ENCODE measurements at regions not wholly inside any gene's neighbourhood (a gene's known extent, or its start where the extent isn't known, plus 50 kb on each side); places are given as distances from the start of the nearest gene placed in this dataset.

DNA sequence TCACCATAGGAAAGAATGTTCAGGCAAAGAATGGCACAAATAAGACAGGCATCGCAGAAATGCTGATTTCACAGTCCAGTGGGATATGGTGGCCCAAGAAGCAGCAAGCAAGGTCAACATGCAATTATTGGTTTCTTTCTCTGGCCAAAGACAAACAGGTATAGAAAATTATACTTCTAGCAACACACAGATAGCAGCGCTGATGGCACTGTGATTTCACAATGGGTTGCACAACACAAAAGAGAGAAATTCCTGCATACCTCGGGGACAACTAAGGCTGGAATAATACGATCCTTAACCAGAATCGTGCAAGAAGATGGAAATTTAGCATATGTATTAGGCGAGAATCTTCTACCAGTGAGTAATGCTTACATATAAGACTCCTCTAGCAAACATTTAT lies 76.3 kb upstream of the NR2F2 start:
- Histone ChIP-seq H3K27me3 (replicated peaks in 1 of 4; ENCODE audit: control insufficient read depth in 3 of 4, extremely low read depth in 1 of 4, insufficient read depth in 3 of 4, low read length in 3 of 4) (no peaks in the 10 kb centered on the region), H3K23ac (ENCODE audit: insufficient read length) (no peak overlapping the region), H3K4me1 (replicated peaks in 1 of 4; ENCODE audit: control insufficient read depth in 3 of 4, insufficient read depth in 4 of 4, low read length in 3 of 4) (peaks cover 0 to 4% (median 1%) of the 10 kb centered on the region in 4 experiments; a peak in 1 of 7 replicates), H2BK15ac (ENCODE audit: low read length) (no peak overlapping the region), H3K4ac (replicated peaks; ENCODE audit: insufficient read length, low read depth, low read length) (no peak overlapping the region), H2BK12ac (ENCODE audit: low read depth, low read length) (no peak overlapping the region), H4K8ac (ENCODE audit: extremely low read depth, insufficient read depth, low read length) (no peak overlapping the region), H2AK5ac (ENCODE audit: low read depth, low read length) (no peak overlapping the region), H4K91ac (replicated peaks; ENCODE audit: insufficient read length, low read length) (no peak overlapping the region), H3K9me3 (ENCODE audit: insufficient read depth in 2 of 2, low read depth in 1 of 2, low read length in 1 of 2) (no peaks in the 10 kb centered on the region), H4K20me1 (replicated peaks in 1 of 2; ENCODE audit: control insufficient read depth in 1 of 2, insufficient read depth in 2 of 2, low read length in 2 of 2) (no peaks in the 10 kb centered on the region), H3K56ac (replicated peaks; ENCODE audit: insufficient read length, low read depth, low read length) (no peak overlapping the region), H3K18ac (ENCODE audit: extremely low read depth, low read length) (0 out of 2 replicates have a peak overlapping the region, but pooled peaks have one; percentile 40), H2BK20ac (ENCODE audit: low read length) (no peak overlapping the region), H3K9ac (replicated peaks in 1 of 4; ENCODE audit: extremely low read depth in 1 of 4, low read depth in 3 of 4, low read length in 3 of 4) (no peak overlapping the region), H3K79me2 (ENCODE audit: control insufficient read depth in 1 of 2, insufficient read depth in 2 of 2, low read length in 2 of 2) (no peaks in the 10 kb centered on the region), H2BK120ac (replicated peaks; ENCODE audit: low read depth, low read length) (peak overlapping the region; percentile 18), H3K27ac (ENCODE audit: low read depth, low read length) (no peak overlapping the region), H3K4me2 (ENCODE audit: insufficient read depth in 1 of 2, low read depth in 2 of 2, low read length in 2 of 2) (0 out of 4 replicates have a peak overlapping the region, but pooled peaks of 1 of the 2 experiments have one; percentile 2), H3K23me2 (ENCODE audit: low read depth, low read length) (no peaks in the 10 kb centered on the region), H2AFZ (ENCODE audit: low read length) (no peak overlapping the region), H3K36me3 (ENCODE audit: control insufficient read depth in 2 of 4, insufficient read depth in 4 of 4, low read length in 3 of 4) (no peaks in the 10 kb centered on the region), H3K14ac (ENCODE audit: insufficient read length) (no peak overlapping the region), H3K4me3 (ENCODE audit: extremely low read depth in 1 of 4, insufficient read depth in 2 of 4, low read depth in 3 of 4, low read length in 4 of 4) (no peak overlapping the region), H2BK5ac (ENCODE audit: low read depth, low read length) (no peak overlapping the region), H4K5ac (ENCODE audit: insufficient read length, low read depth, low read length) (no peak overlapping the region), H3K79me1 (ENCODE audit: low read depth, low read length) (no peaks in the 10 kb centered on the region)
- ChIA-PET POLR2A (ENCODE audit: partially characterized antibody) (no interaction called here), CTCF (ENCODE audit: partially characterized antibody) (interaction anchor here (0.8 kb wide), 1 partner anchor 99 kb away, joined by 3 read pairs; no protein-coding TSS in a partner anchor)
- FAIRE-seq (no peak), DNase-seq (ENCODE audit: low read depth in 1 of 2, low spot score in 2 of 2) (no peak)
- peak; percentile 74; the same call in 1 of the 2 replicates for TF ChIP-seq TEAD4 (IDR thresholded peaks at IDR 0.05; ENCODE audit: low read depth, low read length)
- TF ChIP-seq TCF12 (IDR thresholded peaks at IDR 0.05; ENCODE audit: low read depth, low read length): no peak
- peak; percentile 95 for TF ChIP-seq CEBPB (IDR thresholded peaks at IDR 0.05; ENCODE audit: low read depth, low read length)
- WGBS, 2 experiments (ENCODE audit: extremely low coverage in 1 of 2, insufficient coverage in 1 of 2, insufficient read length in 1 of 2, insufficient replicate concordance in 2 of 2, low coverage in 1 of 2, low lambda C conversion rate in 2 of 2, missing lambda C conversion rate in 1 of 2): 55% methylated on average over 6 of the region's 6 CpGs; no CpG with 5 or more reads in 1 of the 2 experiments

All from H1 (cell line).